ENCODE measurements at regions not wholly inside any gene's neighbourhood (a gene's known extent, or its start where the extent isn't known, plus 50 kb on each side); places are given as distances from the start of the nearest gene placed in this dataset.

DNA sequence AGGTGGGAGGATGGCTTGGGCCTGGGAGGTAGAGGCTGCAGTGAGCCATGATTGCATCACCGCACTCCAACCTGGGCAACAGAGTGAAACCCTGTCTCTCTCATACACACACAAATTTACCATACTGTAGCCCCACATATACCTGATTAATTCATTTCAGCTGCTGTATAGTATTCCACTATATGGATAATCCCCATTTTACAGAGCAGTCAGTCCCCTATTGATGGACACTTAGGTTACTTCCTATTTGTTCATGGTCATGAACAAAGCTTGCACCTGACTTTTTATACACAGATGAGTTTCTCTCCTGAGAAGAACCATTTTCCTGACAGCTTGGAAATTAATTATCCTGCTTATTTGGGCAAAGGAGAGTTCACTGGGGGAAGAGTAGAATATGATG, 59.2 kb downstream of the EMX2 start:
- TF ChIP-seq, protein P1, sequence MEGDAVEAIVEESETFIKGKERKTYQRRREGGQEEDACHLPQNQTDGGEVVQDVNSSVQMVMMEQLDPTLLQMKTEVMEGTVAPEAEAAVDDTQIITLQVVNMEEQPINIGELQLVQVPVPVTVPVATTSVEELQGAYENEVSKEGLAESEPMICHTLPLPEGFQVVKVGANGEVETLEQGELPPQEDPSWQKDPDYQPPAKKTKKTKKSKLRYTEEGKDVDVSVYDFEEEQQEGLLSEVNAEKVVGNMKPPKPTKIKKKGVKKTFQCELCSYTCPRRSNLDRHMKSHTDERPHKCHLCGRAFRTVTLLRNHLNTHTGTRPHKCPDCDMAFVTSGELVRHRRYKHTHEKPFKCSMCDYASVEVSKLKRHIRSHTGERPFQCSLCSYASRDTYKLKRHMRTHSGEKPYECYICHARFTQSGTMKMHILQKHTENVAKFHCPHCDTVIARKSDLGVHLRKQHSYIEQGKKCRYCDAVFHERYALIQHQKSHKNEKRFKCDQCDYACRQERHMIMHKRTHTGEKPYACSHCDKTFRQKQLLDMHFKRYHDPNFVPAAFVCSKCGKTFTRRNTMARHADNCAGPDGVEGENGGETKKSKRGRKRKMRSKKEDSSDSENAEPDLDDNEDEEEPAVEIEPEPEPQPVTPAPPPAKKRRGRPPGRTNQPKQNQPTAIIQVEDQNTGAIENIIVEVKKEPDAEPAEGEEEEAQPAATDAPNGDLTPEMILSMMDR (IDR thresholded peaks at IDR 0.05): no peak
- Mint-ChIP-seq H3K4me1 (ENCODE audit: low read depth) (no peaks in the 10 kb centered on the region), H3K27ac (no peak overlapping the region), H3K4me3 (no peak overlapping the region), H3K36me3 (ENCODE audit: low read depth) (0 out of 2 replicates have a peak, but pooled peaks cover 4% of the 10 kb centered on the region), H3K9me3 (peaks cover 59% of the 10 kb centered on the region), H3K27me3 (ENCODE audit: insufficient read depth) (peaks cover 5% of the 10 kb centered on the region)
- DNase-seq: no peak

DNA sequence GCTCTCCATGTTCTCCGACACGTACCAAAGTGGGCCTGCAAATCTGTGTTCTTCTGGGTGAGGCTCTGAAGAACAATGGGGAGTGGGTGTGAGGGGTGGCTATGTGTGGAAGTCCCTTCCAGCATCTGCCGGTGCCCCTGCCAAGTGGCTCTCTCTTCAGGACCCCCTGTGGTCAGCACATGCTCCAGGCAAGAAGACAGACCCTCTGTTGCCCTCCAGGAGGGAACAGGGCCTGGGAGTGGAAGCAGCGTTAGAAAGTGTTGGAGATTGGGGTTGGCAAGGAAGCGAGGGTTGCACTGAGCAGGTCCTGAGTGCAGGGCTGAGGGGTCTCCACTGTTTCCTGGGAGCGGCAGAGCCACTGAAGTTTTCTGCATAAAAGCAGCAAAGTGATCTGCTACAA, 60.5 kb downstream of the EMX2 start:
- 0 out of 2 replicates have a peak, but pooled peaks cover 4% of the 10 kb centered on the region for H3K36me3 Mint-ChIP-seq (ENCODE audit: low read depth)
- H3K4me3 Mint-ChIP-seq: no peak overlapping the region
- H3K4me1 Mint-ChIP-seq (ENCODE audit: low read depth): no peaks in the 10 kb centered on the region
- TF ChIP-seq, protein P1 (IDR thresholded peaks at IDR 0.05): no peak
- H3K27ac Mint-ChIP-seq: no peak overlapping the region
- peaks cover 7% of the 10 kb centered on the region for H3K27me3 Mint-ChIP-seq (ENCODE audit: insufficient read depth)
- DNase-seq: no peak
- peaks cover 64% of the 10 kb centered on the region for H3K9me3 Mint-ChIP-seq

DNA sequence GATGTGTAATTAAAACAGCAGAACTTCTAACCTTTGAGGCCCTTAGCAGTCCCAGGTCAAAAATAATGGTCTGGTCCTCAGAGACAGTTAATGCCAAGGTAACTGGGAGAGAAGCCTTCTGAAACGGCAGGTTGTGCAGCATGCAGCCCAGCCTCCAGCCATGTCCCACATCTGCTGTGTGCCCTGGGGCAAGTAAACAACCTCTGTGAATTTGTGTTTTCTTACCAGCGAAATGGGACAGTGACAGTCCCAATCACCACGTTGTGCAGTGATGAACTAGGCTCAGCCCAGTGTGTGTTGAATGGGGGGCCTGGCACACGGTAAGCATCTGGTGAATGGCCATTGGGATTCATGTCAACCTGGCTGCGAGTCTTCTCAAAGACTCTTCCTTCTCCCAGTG, 61.2 kb downstream of the EMX2 start:
- Mint-ChIP-seq H3K27me3 (ENCODE audit: insufficient read depth) (peaks cover 7% of the 10 kb centered on the region), H3K4me3 (no peak overlapping the region), H3K27ac (no peak overlapping the region)

DNA sequence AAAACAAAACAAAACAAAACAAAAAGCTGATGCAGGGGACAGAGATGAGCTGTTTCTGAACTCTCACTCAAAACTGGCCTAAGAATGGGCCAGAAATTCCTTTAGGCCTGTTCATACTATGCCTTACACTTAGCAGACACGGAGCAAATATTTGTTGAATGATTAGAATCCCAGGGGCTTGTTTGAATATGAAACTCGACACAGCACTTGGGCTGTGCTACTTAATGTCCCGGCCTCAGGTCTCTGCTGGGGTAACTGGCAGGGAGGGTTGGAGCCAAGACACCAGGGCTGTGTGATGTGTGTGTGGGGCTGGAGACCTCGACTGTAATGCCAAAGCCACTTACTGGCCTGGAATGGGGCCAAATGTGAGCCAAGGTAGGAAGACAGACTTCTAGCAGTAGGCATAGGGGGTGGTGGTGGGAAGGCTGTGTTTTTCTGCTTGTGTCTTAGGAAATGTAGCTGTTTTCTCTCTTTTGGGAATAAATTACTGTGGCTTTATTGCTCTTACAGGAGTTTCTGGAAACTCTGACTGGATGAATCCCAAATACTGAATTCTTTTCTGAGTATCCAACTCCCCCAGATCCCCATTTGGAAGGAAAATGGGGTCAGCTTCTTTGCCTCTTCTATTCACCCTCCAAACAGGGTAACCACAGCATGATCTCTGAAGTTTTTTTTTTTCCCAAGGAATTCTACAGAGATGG, 66.7 kb downstream of the EMX2 start:
- H3K4me3 Mint-ChIP-seq: no peak overlapping the region
- peak overlapping the region; percentile 60; the same call in 1 of the 2 replicates for H3K27ac Mint-ChIP-seq
- 0 out of 2 replicates have a peak, but pooled peaks cover under 1% of the 10 kb centered on the region for H3K36me3 Mint-ChIP-seq (ENCODE audit: low read depth)
- H3K4me1 Mint-ChIP-seq (ENCODE audit: low read depth): no peaks in the 10 kb centered on the region
- peak; percentile 46 for DNase-seq
- H3K27me3 Mint-ChIP-seq (ENCODE audit: insufficient read depth): peaks cover 5% of the 10 kb centered on the region
- TF ChIP-seq, protein P1 (IDR thresholded peaks at IDR 0.05): no peak
- H3K9me3 Mint-ChIP-seq: peaks cover 53% of the 10 kb centered on the region

More for the DNA sequence above, 61.2 kb downstream of the EMX2 start:
- TF ChIP-seq, protein P1 (IDR thresholded peaks at IDR 0.05): no peak
- Mint-ChIP-seq H3K36me3 (ENCODE audit: low read depth) (0 out of 2 replicates have a peak, but pooled peaks cover 4% of the 10 kb centered on the region), H3K4me1 (ENCODE audit: low read depth) (no peaks in the 10 kb centered on the region), H3K9me3 (peaks cover 64% of the 10 kb centered on the region)
- DNase-seq: no peak

DNA sequence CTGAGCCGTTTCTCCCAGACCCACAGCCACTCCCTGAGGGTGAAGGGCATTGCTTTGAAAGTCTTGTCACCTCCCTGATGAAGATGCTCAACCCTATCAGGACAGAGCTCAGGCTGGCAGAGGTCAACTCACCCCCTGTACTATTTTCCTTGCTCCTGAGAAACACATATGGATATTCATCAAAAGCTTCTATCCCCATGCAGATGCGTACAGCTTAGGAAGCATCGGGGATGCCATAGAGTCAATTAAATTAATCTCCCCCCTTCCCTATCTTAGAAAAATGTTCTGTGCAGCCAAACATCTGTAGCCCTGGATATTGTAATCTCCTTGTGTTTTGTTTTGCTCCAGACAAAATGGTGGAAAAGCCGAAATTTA, 67.2 kb downstream of the EMX2 start:
- Mint-ChIP-seq H3K27me3 (ENCODE audit: insufficient read depth) (peaks cover 4% of the 10 kb centered on the region), H3K4me3 (no peak overlapping the region), H3K27ac (no peak overlapping the region), H3K36me3 (ENCODE audit: low read depth) (0 out of 2 replicates have a peak, but pooled peaks cover 4% of the 10 kb centered on the region), H3K9me3 (peaks cover 52% of the 10 kb centered on the region), H3K4me1 (ENCODE audit: low read depth) (no peaks in the 10 kb centered on the region)
- TF ChIP-seq, protein P1 (IDR thresholded peaks at IDR 0.05): no peak
- DNase-seq: no peak

Measured in HFFc6 (cell line).